ENCODE measurements at regions not wholly inside any gene's neighbourhood (a gene's known extent, or its start where the extent isn't known, plus 50 kb on each side); places are given as distances from the start of the nearest gene placed in this dataset.

DNA sequence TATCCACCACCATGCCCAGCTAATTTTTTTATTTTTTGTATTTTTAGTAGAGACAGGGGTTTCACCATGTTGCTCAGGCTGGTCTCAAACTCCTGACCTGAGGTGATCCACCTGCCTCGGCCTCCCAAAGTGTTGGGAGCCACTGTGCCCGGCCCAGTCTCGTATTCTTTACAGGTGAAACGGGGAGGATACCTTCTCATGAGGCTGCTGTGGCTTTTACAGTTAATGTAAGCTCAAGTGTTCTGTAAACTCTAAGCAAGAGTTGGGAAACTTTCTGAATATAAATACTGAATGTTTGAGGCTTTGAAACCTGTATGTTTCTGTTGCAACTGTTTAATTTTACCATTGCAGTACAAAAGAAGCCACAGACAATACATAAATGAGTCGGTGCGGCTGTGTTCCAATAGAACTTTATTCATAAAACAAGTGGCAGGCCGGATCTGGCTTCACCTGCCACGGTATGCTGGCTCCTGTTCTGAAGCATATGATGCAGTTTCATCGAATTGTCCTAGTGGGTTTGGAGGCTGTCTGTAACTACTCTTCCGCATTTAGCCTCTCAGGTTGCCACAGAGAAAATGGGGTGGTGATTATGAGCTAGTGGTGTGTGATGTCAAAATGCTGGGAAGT, 192.5 kb upstream of the ZFP64 start (continued):
- TF ChIP-seq REST (IDR thresholded peaks at IDR 0.05; ENCODE audit: low read depth, low read length) (no peak), ZSCAN29 (IDR thresholded peaks at IDR 0.05) (no peak), SMAD5 (IDR thresholded peaks at IDR 0.05; ENCODE audit: low read depth) (no peak)

GRCh38 chr20:52382933-52383332, 191.4 kb upstream of the ZFP64 start:
- DNase-seq (ENCODE audit: low read depth, low spot score) (no peak), FAIRE-seq (no peak), ATAC-seq (no peak)
- no peak overlapping the region for H3K4me2 ChIP-seq (ENCODE audit: control insufficient read depth, insufficient read depth)
- no peaks in the 10 kb centered on the region for H3K79me2 ChIP-seq (ENCODE audit: control insufficient read depth, insufficient read depth, low read length)
- no peaks in the 10 kb centered on the region for H3K27me3 ChIP-seq (replicated peaks in 1 of 2; ENCODE audit: control insufficient read depth in 2 of 2, insufficient read depth in 2 of 2, low read length in 1 of 2)
- ChIA-PET CTCF (interaction anchor here (1.0 to 2.4 kb wide), 5 partner anchors 10 to 583 kb away, joined by 3 to 22 read pairs (median 3); no protein-coding TSS in a partner anchor), SMC1A (ENCODE audit: uncharacterized antibody, unreplicated experiment) (interaction anchor here (0.8 kb wide), 1 partner anchor 254 kb away, joined by 5 read pairs; no protein-coding TSS in a partner anchor), POLR2A (no interaction called here), RAD21 (ENCODE audit: unreplicated experiment) (interaction anchor here (1.0 kb wide), 1 partner anchor 254 kb away, joined by 3 read pairs; no protein-coding TSS in a partner anchor)
- no peak overlapping the region for H3K27ac ChIP-seq (ENCODE audit: control insufficient read depth, insufficient read depth)
- H3K4me3 ChIP-seq, result no peak overlapping the region
- H3K36me3 ChIP-seq (ENCODE audit: control insufficient read depth in 2 of 2, insufficient read depth in 2 of 2, low read length in 1 of 2), result no peaks in the 10 kb centered on the region
- H3K9ac ChIP-seq (ENCODE audit: control insufficient read depth, insufficient read depth, low read length), result no peak overlapping the region
- H4K20me1 ChIP-seq (ENCODE audit: control insufficient read depth, insufficient read depth), result no peaks in the 10 kb centered on the region
- no peak overlapping the region for H2AFZ ChIP-seq (ENCODE audit: control insufficient read depth, low read depth, low read length)
- in situ Hi-C loops (cut with MboI) (loop anchor here (5.0 kb wide), 1 partner anchor 256 kb away; no protein-coding TSS in a partner anchor), intact Hi-C loops (cut with micrococcal nuclease; ENCODE audit: unreplicated experiment) (loop anchor here (5.0 kb wide), 1 partner anchor 741 kb away; no protein-coding TSS in a partner anchor)
- BruUV-seq (replicated peaks), result no TSS peak
- H3K9me3 ChIP-seq (replicated peaks; ENCODE audit: control insufficient read depth, insufficient read depth, low read length), result no peaks in the 10 kb centered on the region
- WGBS (ENCODE audit: insufficient coverage, insufficient replicate concordance, low lambda C conversion rate, missing lambda C conversion rate), result 70% methylated on average over 4 of the region's 4 CpGs
- H3K4me1 ChIP-seq (ENCODE audit: control insufficient read depth, insufficient read depth, low read length), result no peaks in the 10 kb centered on the region
- TF ChIP-seq FOXK2 (IDR thresholded peaks at IDR 0.05), result no peak
- no peak for TF ChIP-seq JUNB (IDR thresholded peaks at IDR 0.05)
- TF ChIP-seq EP300 (IDR thresholded peaks at IDR 0.05; ENCODE audit: borderline replicate concordance in 1 of 2, control insufficient read depth in 1 of 2, low read depth in 2 of 2, low read length in 2 of 2), result no peak
- no peak for TF ChIP-seq RCOR1 (conservative IDR thresholded peaks at IDR 0.05; ENCODE audit: low read depth, low read length)
- no peak for TF ChIP-seq RB1 (IDR thresholded peaks at IDR 0.05; ENCODE audit: borderline replicate concordance)
- no peak for TF ChIP-seq PAX5 (IDR thresholded peaks at IDR 0.05; ENCODE audit: borderline replicate concordance, low read depth, low read length)
- TF ChIP-seq, protein P1, sequence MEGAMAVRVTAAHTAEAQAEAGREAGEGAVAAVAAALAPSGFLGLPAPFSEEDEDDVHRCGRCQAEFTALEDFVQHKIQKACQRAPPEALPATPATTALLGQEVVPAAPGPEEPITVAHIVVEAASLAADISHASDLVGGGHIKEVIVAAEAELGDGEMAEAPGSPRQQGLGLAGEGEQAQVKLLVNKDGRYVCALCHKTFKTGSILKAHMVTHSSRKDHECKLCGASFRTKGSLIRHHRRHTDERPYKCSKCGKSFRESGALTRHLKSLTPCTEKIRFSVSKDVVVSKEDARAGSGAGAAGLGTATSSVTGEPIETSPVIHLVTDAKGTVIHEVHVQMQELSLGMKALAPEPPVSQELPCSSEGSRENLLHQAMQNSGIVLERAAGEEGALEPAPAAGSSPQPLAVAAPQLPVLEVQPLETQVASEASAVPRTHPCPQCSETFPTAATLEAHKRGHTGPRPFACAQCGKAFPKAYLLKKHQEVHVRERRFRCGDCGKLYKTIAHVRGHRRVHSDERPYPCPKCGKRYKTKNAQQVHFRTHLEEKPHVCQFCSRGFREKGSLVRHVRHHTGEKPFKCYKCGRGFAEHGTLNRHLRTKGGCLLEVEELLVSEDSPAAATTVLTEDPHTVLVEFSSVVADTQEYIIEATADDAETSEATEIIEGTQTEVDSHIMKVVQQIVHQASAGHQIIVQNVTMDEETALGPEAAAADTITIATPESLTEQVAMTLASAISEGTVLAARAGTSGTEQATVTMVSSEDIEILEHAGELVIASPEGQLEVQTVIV (IDR thresholded peaks at IDR 0.05; ENCODE audit: borderline replicate concordance, partially characterized antibody), result no peak
- no peak for TF ChIP-seq WRNIP1 (IDR thresholded peaks at IDR 0.05; ENCODE audit: borderline replicate concordance, low read depth, low read length)
- TF ChIP-seq POU2F2 (IDR thresholded peaks at IDR 0.05; ENCODE audit: borderline replicate concordance, low read depth, low read length), result no peak
- TF ChIP-seq FOXM1 (IDR thresholded peaks at IDR 0.05; ENCODE audit: low read depth, low read length), result no peak

All from GM12878 (cell line).